Tibial nerve (tissue), 3 donors: ENCODE measurements at regions not wholly inside any gene's neighbourhood (a gene's known extent, or its start where the extent isn't known, plus 50 kb on each side); places are given as distances from the start of the nearest gene placed in this dataset.

Experiments
- POLR2A ChIP-seq, 2 donors: fragments of 450-650 bp; IDR thresholded peaks; one replicate each; pipeline ENCODE4 v1.6.1; 2017; ENCODE audit warnings: antibody characterized with exemption in 2 of 2, mild to moderate bottlenecking in 2 of 2, moderate library complexity in 2 of 2
- TF ChIP-seq, protein P1 (sequence below), 5 experiments: fragments of 200-600 bp in 3 of 5; fragments of 450-650 bp in 2 of 5; sonication (generic) in 3 of 5; IDR thresholded peaks; one replicate each; pipeline ENCODE4 v1.5.1; 2016 to 2019; ENCODE audit warnings: antibody characterized with exemption in 5 of 5, mild to moderate bottlenecking in 3 of 5, moderate library complexity in 2 of 5

DNA sequence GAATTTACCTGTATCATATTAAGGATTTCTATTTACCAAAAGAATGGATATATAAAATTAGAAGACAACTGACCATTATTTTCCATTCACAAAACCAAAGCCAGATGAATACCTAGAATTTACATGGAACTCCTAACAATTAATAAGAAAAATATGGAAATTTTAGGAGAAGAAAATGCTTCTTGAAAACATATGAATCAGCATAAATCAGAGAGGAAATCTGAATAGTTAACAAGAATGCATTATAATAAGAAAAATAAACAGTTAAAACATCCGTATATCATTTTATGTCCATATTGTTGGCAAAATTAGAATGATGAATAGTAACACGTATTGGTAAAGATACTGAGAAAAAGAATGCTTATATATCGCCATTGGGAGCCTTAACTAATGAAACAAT is 505.5 kb downstream of the NEBL start:
- TF ChIP-seq, protein P1, sequence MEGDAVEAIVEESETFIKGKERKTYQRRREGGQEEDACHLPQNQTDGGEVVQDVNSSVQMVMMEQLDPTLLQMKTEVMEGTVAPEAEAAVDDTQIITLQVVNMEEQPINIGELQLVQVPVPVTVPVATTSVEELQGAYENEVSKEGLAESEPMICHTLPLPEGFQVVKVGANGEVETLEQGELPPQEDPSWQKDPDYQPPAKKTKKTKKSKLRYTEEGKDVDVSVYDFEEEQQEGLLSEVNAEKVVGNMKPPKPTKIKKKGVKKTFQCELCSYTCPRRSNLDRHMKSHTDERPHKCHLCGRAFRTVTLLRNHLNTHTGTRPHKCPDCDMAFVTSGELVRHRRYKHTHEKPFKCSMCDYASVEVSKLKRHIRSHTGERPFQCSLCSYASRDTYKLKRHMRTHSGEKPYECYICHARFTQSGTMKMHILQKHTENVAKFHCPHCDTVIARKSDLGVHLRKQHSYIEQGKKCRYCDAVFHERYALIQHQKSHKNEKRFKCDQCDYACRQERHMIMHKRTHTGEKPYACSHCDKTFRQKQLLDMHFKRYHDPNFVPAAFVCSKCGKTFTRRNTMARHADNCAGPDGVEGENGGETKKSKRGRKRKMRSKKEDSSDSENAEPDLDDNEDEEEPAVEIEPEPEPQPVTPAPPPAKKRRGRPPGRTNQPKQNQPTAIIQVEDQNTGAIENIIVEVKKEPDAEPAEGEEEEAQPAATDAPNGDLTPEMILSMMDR (IDR thresholded peaks at IDR 0.05): no peak
- no peak for TF ChIP-seq POLR2A (IDR thresholded peaks at IDR 0.05)
